NCI-H82 treated with DMSO at 0.1 percent for 48 hours (cell line): ENCODE measurements at regions not wholly inside any gene's neighbourhood (a gene's known extent, or its start where the extent isn't known, plus 50 kb on each side); places are given as distances from the start of the nearest gene placed in this dataset.
"Not testable (repeated sequence)": the region's sequence is repeated elsewhere in the genome, so short reads cannot be mapped to it uniquely, and the experiment has no call there.

Experiments used
- DNase-seq: peaks from one replicate; lab custom pipeline; 2025; ENCODE audit not compliant: unreplicated experiment; lab: John Stamatoyannopoulos, UW

DNA sequence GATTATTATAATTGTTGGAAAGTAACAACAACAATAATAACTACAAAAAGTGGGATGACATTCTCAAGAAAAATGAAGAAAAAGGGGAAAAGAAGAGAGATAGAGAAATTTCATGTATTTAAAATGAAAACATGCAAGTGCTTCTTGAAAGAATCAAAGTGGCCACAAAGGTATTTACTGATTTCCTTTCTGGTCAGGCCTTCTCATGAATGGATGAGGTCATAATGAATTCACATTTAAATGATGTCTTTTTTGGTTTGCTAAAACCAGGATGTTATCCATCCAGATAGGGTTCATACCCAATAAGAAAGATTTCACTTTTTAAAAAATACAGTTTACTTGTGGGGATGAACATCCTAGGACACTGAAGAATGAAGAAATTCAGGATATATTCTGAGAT, 446.4 kb upstream of the PTGER4 start:
- no peak for DNase-seq

DNA sequence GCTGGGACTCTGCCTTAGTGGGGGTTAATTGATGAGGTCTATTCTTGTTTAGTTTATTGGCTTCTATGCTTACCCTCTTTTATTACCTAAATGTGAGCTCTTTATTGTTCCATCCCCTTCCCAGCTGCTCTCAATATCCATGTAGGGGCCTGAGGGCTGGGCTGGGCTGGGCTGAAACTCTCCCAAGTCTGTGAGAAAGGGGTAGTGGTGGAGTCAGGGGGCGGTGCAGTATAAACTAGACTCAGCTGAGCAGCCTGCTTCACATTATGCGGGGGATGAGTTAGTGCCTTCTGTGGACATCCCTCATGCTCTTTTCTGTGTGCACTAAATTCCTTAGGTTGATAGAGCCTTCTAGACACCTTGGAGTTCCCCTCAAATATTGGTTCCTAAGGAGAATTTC, 451.8 kb upstream of the PTGER4 start:
- DNase-seq: no peak

DNA sequence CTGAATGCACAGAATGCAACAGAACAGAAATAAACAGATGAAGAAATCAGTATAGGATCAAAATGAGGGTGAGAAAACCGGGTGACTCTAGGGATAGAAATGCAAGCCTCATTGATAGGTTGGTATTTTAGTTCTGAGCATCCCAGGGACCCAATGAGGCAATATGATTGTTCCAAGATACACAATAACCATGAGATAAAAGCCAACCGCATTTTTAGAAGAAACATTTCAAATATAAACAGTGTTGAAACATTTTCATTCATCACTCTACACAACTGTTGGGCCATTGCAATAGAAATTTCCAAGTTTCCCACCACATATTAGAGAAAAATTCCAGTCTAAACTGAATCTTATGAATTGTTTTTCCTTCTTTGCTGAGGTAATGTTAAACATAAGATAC, 452.3 kb upstream of the PTGER4 start:
- no peak for DNase-seq

DNA sequence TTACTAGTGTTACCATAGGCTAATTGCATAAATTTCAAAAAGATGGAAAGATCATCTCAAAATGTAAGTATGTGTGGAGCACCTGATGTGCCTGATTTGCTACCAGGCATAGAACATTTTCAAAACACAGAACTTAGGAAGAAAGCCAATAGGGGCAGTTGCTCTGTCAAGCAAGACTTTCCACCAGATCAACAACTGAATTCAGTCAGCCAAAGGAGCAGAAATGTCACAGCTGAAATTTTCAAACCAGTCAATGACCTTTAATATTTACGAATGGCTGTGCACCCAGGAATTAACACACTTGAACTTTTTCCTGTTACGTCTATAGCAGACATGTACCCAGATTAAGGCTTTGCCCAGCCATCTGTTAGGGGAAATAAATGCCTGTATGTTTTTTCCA, 452.8 kb upstream of the PTGER4 start:
- DNase-seq: peak; percentile 12

DNA sequence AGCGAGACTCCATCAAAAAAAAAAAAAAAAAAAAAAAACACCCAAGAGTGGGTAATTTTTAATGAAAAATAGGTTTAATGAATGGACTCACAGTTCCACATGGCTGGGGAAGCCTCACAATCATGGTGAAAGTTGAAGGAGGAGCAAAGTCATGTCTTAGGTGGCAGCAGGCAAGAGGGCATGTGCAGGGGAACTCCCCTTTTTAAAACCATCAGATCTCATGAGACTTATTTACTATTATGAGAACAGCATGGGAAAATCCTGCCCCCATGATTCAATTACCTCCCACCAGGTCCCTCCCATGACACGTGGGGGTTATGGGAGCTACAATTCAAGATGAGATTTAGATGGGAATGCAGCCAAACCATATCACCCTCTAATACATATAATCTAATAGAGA, 454.6 kb upstream of the PTGER4 start:
- DNase-seq: not testable (repeated sequence)

DNA sequence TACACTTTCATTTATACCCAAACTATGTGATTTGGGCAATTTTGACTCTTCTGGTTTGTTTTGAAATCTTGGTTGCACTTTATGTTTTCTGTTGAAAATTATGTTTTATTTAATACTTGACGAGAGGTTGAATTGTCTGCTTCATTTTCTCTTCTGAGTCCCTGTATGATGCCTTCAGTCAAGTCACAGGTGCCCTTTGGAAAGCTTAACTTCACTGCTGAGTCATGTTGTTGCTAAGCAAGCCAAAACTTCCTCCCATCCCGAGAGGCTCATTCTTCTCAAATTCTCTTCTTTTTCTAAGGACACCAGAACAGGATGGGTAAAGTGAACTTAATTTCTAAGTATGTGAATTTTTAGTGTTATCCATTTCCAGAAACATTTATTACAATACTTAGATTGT, 455.3 kb upstream of the PTGER4 start:
- no peak for DNase-seq

DNA sequence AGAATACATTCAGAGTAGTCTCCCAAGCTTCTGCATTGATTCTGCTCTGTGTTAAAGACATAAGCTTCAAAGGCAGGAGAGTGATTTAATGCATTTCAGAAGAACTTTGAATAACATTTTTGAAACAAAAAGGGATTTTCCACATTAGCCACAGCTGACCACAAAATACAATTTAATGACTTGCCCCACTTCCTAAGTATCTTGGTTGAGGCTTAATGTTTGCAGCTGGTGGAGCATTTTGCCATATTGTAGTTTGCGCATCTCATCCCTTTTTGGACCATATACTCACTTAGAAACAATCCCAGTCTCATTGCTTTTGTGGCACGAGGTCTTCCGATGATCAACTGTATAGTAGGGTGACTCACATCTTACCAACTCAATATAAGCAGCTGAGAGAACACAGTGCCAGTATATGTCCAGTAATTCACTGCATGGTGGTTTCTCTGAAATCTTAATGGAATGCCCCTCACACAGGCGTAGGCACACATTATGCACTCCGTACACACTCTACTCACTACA, 455.8 kb upstream of the PTGER4 start:
- DNase-seq: no peak

DNA sequence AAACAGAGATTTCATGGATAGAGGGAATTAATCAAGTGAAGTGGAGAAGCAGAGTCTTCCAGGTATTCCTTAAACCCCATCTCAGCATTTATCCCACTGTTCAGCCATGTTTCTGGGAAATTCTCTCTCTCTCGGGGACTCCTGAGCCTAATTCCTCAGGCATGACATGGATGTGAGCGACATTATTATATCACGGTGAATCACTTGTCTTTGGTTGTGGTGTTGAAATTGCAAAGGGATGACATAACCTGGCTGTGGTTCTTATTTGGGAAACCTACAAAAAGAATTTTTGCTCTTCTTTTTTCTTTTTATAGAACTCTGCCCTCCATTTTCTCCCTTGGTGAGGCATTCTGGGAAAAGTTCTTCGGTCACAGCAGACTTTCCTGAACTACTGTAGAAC, 457.9 kb upstream of the PTGER4 start:
- no peak for DNase-seq

DNA sequence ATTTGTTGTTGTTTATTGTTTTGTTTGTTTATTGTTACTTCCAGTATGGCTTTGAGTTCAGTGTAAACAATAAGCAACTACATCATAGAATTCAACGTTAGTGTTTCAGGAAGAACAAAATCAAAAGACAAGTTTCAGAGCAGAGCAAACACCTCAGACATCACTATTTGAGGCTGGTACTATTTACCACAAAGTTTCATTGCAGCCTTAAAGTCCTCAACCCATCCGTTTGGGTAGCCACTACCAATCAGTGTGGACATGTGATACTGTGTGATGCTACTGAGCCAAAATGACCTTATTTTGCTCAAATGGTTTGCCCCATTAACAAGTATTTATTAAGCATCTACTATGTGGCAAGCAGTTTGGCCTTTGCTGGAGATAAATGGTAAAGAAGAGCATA, 458.5 kb upstream of the PTGER4 start:
- no peak for DNase-seq

DNA sequence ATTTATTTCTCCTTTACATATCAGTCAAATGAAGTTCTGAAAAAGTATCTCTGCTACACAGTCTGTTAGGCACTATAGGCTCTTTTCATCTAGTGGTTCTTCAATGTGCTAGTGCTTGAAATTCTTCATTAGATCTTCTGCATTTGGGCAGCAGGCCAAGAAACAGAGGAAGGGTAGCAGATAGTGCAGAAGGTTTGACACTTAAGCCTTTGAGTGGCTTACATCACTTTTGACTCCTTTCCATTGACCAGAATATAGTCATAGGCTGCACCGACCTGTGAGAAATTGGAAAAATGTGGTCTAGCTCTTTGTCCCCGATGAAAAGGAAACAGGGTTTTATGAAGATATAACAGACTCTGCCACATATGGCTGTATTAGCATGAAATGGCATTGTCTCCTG, 459.5 kb upstream of the PTGER4 start:
- peak; percentile 39 for DNase-seq

DNA sequence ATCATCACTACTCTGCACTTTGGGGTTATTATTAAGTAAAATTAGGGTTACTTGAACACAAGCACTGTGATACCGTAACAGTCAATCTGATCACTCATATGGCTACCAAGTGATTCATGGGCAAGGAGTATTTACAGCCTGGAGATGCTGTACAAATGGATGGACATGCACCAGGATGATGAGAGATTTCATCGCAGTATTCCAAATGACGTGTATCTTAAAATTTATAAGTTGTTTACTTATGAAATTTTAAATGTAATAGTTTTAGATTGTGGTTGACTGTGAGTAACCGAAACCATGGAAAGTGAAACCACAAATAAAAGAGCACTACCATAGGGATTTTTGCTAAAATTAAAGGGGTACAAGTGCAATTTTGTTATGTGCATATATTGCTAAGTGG, 462.2 kb upstream of the PTGER4 start:
- no peak for DNase-seq

DNA sequence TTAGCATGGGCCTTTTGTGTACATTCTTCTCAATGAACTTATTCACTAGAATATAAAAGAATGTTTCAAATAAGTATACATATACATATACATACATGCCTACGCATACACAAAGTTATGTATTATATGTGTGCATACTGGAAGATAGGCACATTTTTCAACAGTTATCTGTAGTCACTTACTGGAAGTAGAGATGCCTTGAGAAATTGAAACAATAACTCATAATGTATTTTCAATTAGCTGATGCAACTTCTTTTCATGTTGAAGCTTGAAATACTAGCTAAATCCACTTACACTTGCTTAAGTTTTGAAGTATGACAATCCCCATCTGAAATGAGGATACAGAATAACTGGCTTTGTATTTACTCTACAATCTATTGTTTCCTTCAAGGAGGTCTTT, 469.0 kb upstream of the PTGER4 start:
- DNase-seq: no peak

DNA sequence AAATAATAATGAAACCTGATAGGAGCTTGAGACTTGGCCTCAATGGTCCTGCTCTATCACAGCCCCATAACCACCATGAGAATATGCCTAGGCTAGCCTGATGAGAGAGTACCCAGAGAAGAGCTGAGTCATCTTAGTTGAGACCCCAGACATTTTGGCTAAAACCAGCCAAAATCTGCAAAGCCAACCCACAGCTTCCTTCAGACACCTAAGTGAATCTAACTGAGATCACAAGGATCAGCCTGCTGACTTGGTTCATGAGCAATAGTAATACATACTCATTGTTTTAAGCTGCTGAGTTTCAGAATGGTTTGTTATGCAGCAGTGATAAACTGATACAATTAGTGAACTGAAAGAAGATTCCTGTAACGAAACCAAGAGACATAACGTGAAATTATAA, 473.7 kb upstream of the PTGER4 start:
- no peak for DNase-seq

DNA sequence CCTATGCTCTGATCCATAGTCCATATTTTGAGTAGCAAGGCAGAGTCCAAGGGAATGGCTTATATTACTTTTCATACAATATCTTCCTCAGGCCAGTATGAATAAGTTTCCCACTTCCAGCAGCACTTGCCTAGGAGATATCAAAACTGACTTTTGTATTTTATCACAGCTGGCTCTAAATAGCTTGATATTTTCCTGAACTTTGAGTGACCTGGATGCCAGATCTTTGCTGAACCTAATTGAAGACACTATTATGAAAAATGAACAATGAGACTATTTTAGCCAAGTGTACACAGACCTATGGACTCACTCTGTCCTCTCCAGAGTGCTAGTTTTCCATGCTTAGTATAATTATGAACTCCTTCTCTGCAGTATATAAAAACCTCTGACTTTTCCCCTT, 475.6 kb upstream of the PTGER4 start:
- DNase-seq: no peak

DNA sequence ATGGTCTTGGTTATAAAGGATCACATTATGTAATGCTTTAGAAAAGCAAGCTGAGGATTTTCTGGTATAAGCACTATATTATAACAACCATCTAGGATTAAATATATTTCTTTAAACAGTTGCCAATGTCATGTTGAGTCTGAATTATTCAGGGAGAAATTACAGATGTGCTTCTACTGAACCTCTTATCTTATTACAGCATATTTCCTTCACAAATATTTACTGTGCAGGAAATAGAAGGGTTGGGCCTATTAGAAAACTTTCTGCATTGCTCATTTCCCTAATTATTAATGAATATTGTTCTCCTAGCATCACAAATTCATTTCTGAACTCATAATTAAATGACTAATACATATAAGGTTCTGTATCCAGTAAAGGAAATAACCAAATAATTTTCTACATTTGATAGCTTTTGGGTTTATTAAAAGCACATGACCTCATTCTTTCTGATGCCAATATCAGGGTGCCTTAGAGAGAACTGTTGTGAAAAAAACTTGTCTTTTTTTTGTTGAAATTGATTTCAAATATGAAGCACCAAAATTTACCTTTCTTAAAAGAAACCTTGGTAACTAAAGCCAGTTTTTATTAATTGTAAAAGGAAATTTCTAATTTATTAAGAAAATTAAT, 476.8 kb upstream of the PTGER4 start:
- DNase-seq: no peak

DNA sequence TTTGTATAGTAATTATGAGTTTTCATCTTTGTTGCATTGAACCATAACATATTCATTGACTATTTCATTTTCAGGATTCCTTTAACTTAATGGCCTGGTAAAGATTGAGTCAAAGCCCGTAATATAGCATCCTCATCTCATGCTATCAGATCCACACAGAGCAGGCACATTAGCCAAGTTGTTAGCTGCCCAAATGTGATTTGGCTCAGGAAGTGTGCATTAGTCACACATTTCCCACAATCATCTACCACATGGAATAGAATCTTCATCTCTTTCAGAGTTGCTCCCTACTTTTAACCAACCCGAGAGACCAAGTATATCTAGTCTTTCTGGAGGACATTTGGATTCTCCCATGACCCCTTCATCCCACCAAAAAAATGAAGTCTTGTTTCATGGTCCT, 481.0 kb upstream of the PTGER4 start:
- DNase-seq: no peak

DNA sequence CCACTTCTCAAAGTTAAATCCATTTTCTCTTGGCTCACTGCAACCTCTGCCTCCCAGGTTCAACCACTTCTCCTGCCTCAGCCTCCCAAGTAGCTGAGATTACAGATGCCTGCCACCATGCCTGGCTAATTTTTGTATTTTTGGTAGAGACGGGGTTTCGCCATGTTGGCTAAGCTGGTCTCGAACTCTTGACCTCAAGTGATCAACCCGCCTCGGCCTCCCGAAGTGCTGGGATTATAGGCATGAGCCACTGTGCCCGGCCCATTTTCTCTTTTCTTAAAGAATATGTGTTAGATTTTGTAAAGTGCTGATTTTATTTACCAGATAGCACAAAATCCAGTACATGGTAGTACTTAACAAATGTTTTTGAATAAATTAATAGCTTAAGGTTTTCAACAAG, 484.1 kb upstream of the PTGER4 start:
- not testable (repeated sequence) for DNase-seq

DNA sequence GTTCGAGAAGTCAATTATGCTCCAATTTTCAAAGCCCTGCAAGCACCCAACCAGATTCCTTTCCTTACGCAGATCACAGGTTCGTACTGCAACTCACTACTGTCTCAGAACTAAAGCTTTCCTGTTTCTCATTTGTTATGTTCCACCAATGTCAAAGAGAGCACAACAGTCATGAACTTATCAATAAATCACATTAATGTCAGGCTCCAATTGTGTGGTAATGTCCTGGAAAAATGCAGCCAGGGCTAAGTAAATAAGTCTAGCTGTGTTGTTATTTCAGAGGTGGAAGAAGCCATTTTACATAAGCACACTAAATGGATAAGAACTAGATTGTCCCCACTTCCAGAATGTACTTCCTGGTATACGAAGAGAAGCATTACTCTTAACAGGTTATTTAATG, 488.6 kb upstream of the PTGER4 start:
- no peak for DNase-seq

DNA sequence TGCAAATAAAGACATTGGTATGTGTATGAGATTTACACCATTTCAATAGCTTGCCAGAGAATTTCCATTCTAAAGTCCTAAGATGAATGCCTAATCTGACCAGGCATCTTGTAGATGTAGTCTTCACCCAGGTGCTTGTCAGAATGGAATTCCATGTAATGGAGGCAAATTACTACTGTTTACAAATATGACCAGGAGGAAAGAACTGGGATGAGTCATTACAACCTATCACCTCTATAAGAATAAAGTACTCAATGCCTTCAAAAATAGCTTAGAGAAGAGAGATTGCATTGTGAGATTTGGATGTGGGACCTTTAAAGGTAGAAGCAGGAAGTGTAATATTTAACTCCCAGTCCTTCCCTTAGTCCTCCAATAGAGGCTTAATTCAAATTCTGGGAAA, 507.0 kb upstream of the PTGER4 start:
- no peak for DNase-seq

DNA sequence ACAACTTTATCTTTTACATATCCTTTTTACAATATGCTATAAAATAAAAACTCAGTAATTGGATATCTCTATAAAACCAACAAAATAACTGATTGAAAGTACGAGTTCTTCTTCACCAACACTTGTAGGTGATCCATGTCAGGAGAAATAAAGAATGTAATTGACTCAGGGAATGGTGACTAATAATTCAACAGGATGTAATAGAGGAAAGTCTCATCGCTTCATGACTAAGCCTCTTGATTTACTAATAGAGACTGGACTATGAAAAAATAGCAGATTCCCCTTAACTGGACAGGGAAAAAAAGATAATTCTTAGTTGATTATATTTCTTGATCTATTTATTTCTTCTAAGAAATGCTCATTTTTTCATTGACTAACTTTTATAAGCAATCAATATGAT, 507.7 kb upstream of the PTGER4 start:
- no peak for DNase-seq

DNA sequence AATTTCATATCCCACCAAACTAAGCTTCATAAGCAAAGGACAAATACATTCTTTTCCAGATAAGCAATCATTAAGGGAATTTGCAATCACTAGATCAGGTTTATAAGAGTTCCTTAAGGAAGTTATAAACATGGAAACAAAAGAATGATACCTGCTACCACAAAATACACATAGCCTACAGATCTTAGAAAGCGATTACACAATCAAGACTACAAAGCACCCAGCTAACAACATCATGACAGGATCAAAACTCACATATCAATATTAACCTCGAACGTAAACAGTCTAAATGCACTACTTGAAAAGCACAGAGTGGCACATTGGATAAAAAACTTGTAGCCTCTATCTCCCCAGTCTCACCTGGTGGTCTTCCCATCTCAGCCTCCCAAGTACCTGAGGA, 512.4 kb upstream of the PTGER4 start:
- no peak for DNase-seq

DNA sequence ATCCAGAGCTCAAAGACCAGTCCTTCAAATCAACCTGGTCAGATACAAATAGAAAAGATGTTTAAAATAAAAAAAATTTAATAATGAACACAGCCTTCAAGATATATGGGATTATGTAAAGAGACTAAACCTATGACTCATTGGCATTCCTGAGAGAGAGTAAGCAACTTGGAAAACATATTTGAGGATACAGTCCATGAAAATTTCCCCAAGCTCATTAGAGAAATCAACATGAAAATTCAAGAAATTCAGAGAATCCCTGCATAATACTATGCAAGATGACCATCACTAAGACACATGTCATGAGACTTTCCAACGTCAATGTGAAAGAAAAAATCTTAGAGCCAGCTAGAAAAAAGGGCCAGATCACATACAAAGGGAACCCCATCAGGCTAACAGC, 512.9 kb upstream of the PTGER4 start:
- DNase-seq: no peak
